GM12878 (cell line): ENCODE measurements at regions not wholly inside any gene's neighbourhood (a gene's known extent, or its start where the extent isn't known, plus 50 kb on each side); places are given as distances from the start of the nearest gene placed in this dataset.

Experiments
- ATAC-seq: fragments of 200-7000 bp; cut with Tn5 transposase; 3 replicates; pipeline ENCODE4 v1.9.1; 2020; ENCODE audit warnings: mild to moderate bottlenecking, moderate library complexity
- BruUV-seq: library from RNA; stranded (reverse); fragments of 400-500 nt; replicated peaks from 2 replicates; lab custom pipeline; 2021; lab: Mats Ljungman, UMichigan
- CTCF ChIA-PET: fragments of 300-600 bp; sonication (Branson Sonifier 250); formaldehyde crosslinking; extraction: SDS; loops from one replicate; lab custom pipeline; 2021; ENCODE audit warnings: inconsistent platforms; lab: Yijun Ruan, JAX
- POLR2A ChIA-PET: fragments of 350-600 bp; formaldehyde crosslinking; extraction: SDS; loops from one replicate; lab custom pipeline; 2021; ENCODE audit warnings: inconsistent platforms; lab: Charles Lee
- RAD21 ChIA-PET: fragments of 300-600 bp; sonication (Branson Sonifier 250); formaldehyde crosslinking; loops from one replicate; lab custom pipeline; 2023; ENCODE audit warnings: antibody characterized with exemption; ENCODE audit not compliant: unreplicated experiment; lab: Charles Lee
- SMC1A ChIA-PET: fragments of 300-600 bp; sonication (Branson Sonifier 250); formaldehyde crosslinking; loops from one replicate; lab custom pipeline; 2023; ENCODE audit not compliant: unreplicated experiment, uncharacterized antibody; lab: Charles Lee
- DNase-seq: peaks from one replicate; pipeline ENCODE4 v3.0.0-alpha.2; 2011; ENCODE audit warnings: low read depth, low spot score
- FAIRE-seq: peaks from 3 replicates; lab custom pipeline; 2011; peaks lifted over from hg19 to GRCh38; lab: Jason Lieb, UNC
- H2AFZ ChIP-seq: 2 replicates; pipeline ENCODE4 v1.6.0; 2011; ENCODE audit warnings: low read depth, low read length, control low read depth; ENCODE audit not compliant: control insufficient read depth
- H3K27ac ChIP-seq: 2 replicates; pipeline ENCODE4 v1.5.1; 2011; ENCODE audit warnings: control low read depth; ENCODE audit not compliant: control insufficient read depth, insufficient read depth
- H3K27me3 ChIP-seq, 2 experiments: replicated peaks in 1 of 2; 2 replicates each; pipeline versions ENCODE4 v1.6.0 to v1.6.1; 2011; ENCODE audit warnings: low read length in 1 of 2; ENCODE audit not compliant: control insufficient read depth in 2 of 2, insufficient read depth in 2 of 2
- H3K36me3 ChIP-seq, 2 experiments: 2 replicates each; pipeline ENCODE4 v1.5.1; 2011; ENCODE audit warnings: low read length in 1 of 2; ENCODE audit not compliant: control insufficient read depth in 2 of 2, insufficient read depth in 2 of 2
- H3K4me1 ChIP-seq: 2 replicates; pipeline ENCODE4 v1.6.1; 2011; ENCODE audit warnings: mild to moderate bottlenecking, low read length, moderate library complexity, mixed read lengths; ENCODE audit not compliant: control insufficient read depth, insufficient read depth
- H3K4me2 ChIP-seq: 2 replicates; pipeline ENCODE4 v1.6.0; 2011; ENCODE audit warnings: control low read depth; ENCODE audit not compliant: control insufficient read depth, insufficient read depth
- H3K4me3 ChIP-seq: fragments of 200-600 bp; sonication (generic); 2 replicates; pipeline ENCODE4 v1.5.1; 2016
- H3K79me2 ChIP-seq: 2 replicates; pipeline ENCODE4 v1.6.0; 2011; ENCODE audit warnings: low read length; ENCODE audit not compliant: control insufficient read depth, insufficient read depth
- H3K9ac ChIP-seq: 2 replicates; pipeline ENCODE4 v1.8.0; 2011; ENCODE audit warnings: low read length, control low read depth, mixed read lengths; ENCODE audit not compliant: control insufficient read depth, insufficient read depth
- H3K9me3 ChIP-seq: replicated peaks from 3 replicates; pipeline ENCODE4 v1.5.1; 2011; ENCODE audit warnings: mild to moderate bottlenecking, low read length; ENCODE audit not compliant: control insufficient read depth, insufficient read depth
- H4K20me1 ChIP-seq: 2 replicates; pipeline ENCODE4 v1.6.0; 2011; ENCODE audit not compliant: control insufficient read depth, insufficient read depth
- CHD2 ChIP-seq: IDR thresholded peaks from 2 replicates; pipeline ENCODE4 v1.6.1; 2011; ENCODE audit warnings: low read depth, low read length, improper control_type of control experiment, borderline replicate concordance
- KDM1A ChIP-seq: fragments of 200-600 bp; sonication (generic); IDR thresholded peaks from 2 replicates; pipeline ENCODE4 v1.6.1; 2016; ENCODE audit warnings: borderline replicate concordance
- NR2C2 ChIP-seq: IDR thresholded peaks from 2 replicates; pipeline ENCODE4 v1.6.1; 2011; ENCODE audit warnings: borderline replicate concordance, low read depth; ENCODE audit not compliant: control insufficient read depth, insufficient read length
- SREBF1 ChIP-seq: IDR thresholded peaks from 2 replicates; pipeline ENCODE4 v1.6.1; 2012; ENCODE audit warnings: mild to moderate bottlenecking, low read length
- WRNIP1 ChIP-seq: IDR thresholded peaks from 2 replicates; pipeline ENCODE4 v1.6.1; 2011; ENCODE audit warnings: low read depth, low read length, improper control_type of control experiment, borderline replicate concordance
- ZBTB4 ChIP-seq: fragments of 450-650 bp; formaldehyde crosslinking; IDR thresholded peaks from 2 replicates; pipeline ENCODE4 v1.4.0; 2022; ENCODE audit warnings: mild to moderate bottlenecking, moderate library complexity
- ZNF24 ChIP-seq: fragments of 450-650 bp; IDR thresholded peaks from 2 replicates; pipeline ENCODE4 v1.6.1; 2017; ENCODE audit warnings: antibody characterized with exemption, mild to moderate bottlenecking
- WGBS: methylation state at CpG from one replicate; pipeline ENCODE4 v1.1.6; 2016; ENCODE audit warnings: low lambda C conversion rate; ENCODE audit not compliant: insufficient replicate concordance, insufficient coverage; ENCODE audit errors: missing lambda C conversion rate; 5-methylcytosine and 5-hydroxymethylcytosine counted together
- in situ Hi-C: fragments of 300-500 bp; cut with MboI; formaldehyde crosslinking; loops from 9 replicates; pipeline ENCODE4 v1.14.3; 2018; ENCODE audit warnings: mixed read lengths
- intact Hi-C: fragments of 100-400 bp; cut with micrococcal nuclease; formaldehyde crosslinking; loops from one replicate; pipeline ENCODE4 v1.14.2; 2022; ENCODE audit not compliant: unreplicated experiment

- Histone ChIP-seq H3K36me3 (no peaks in the 10 kb centered on the region), H3K4me2 (no peak overlapping the region), H3K9ac (no peak overlapping the region), H3K9me3 (no peaks in the 10 kb centered on the region), H2AFZ (no peak overlapping the region), H3K27ac (no peak overlapping the region), H3K4me1 (no peaks in the 10 kb centered on the region), H3K27me3 (peaks cover 0 to 2% of the 10 kb centered on the region in 2 experiments; a peak in 1 of 4 replicates), H3K4me3 (no peak overlapping the region), H3K79me2 (no peaks in the 10 kb centered on the region), H4K20me1 (no peaks in the 10 kb centered on the region)
- TF ChIP-seq NR2C2 (no peak), WRNIP1 (no peak)
- CTCF ChIA-PET, result no interaction called here
- WGBS, result 16% methylated on average over 2 of the region's 2 CpGs
- ATAC-seq (no peak), DNase-seq (no peak), FAIRE-seq (no peak)
- BruUV-seq, result no TSS peak
- in situ Hi-C loops (no loop called here), intact Hi-C loops (loop anchor here (10.0 kb wide), 1 partner anchor 65 kb away; no protein-coding TSS in a partner anchor)
- RAD21 ChIA-PET, result no interaction called here
- SMC1A ChIA-PET, result no interaction called here
- POLR2A ChIA-PET, result interaction anchor here (0.5 kb wide), 1 partner anchor 171 kb away, joined by 3 read pairs; no protein-coding TSS in a partner anchor
These were observed 190.1 kb upstream of the GDF10 start for GRCh38 chr10:47109906-47110305.

GRCh38 chr10:47111329-47111862 is 188.6 kb upstream of the GDF10 start:
- FAIRE-seq (no peak), ATAC-seq (no peak), DNase-seq (no peak)
- intact Hi-C loops (loop anchor here (10.0 kb wide), 1 partner anchor 63 kb away; no protein-coding TSS in a partner anchor), in situ Hi-C loops (no loop called here)
- ChIA-PET SMC1A (no interaction called here), CTCF (no interaction called here), POLR2A (no interaction called here), RAD21 (no interaction called here)
- no TSS peak for BruUV-seq
- H3K4me1 ChIP-seq, result no peaks in the 10 kb centered on the region
- no peaks in the 10 kb centered on the region for H3K79me2 ChIP-seq
- no peak overlapping the region for H3K4me3 ChIP-seq
- H3K36me3 ChIP-seq, result no peaks in the 10 kb centered on the region
- 36% methylated on average over 5 of the region's 5 CpGs for WGBS
- H2AFZ ChIP-seq, result no peak overlapping the region
- peaks cover 0 to 2% of the 10 kb centered on the region in 2 experiments; a peak in 1 of 4 replicates for H3K27me3 ChIP-seq
- no peak overlapping the region for H3K9ac ChIP-seq
- H4K20me1 ChIP-seq, result no peaks in the 10 kb centered on the region
- H3K27ac ChIP-seq, result no peak overlapping the region
- H3K4me2 ChIP-seq, result no peak overlapping the region
- TF ChIP-seq SREBF1 (no peak), KDM1A (no peak), ZNF24 (no peak), CHD2 (no peak), ZBTB4 (CRISPR knock-in tag) (no peak)
- H3K9me3 ChIP-seq, result no peaks in the 10 kb centered on the region
